HG03060 (cell line): ENCODE measurements at regions not wholly inside any gene's neighbourhood (a gene's known extent, or its start where the extent isn't known, plus 50 kb on each side); places are given as distances from the start of the nearest gene placed in this dataset.
A peak's percentile ranks its signal among the peaks of the same experiment; 100 is the strongest.
"Not testable (repeated sequence)": the region's sequence is repeated elsewhere in the genome, so short reads cannot be mapped to it uniquely, and the experiment has no call there.

Experiments used
- ATAC-seq: cut with Tn5 transposase; IDR thresholded peaks from one replicate; pipeline ENCODE4 v1.9.1; 2021; ENCODE audit warnings: low read depth, moderate number of reproducible peaks; ENCODE audit not compliant: unreplicated experiment

GRCh38 chr7:25069900-25070443, 55.1 kb downstream of the CYCS start:
- no peak for ATAC-seq

GRCh38 chr7:25068502-25069213, 56.4 kb downstream of the CYCS start:
- ATAC-seq: no peak

GRCh38 chr7:25067726-25068501, 57.1 kb downstream of the CYCS start:
- no peak for ATAC-seq

- ATAC-seq: no peak
Measured at GRCh38 chr7:25066253-25066652, 58.8 kb downstream of the CYCS start.

GRCh38 chr7:25062380-25062779, 62.7 kb downstream of the CYCS start:
- ATAC-seq: no peak

- no peak for ATAC-seq
Measured at GRCh38 chr7:25060487-25061055, 64.5 kb downstream of the CYCS start.

- no peak for ATAC-seq
Measured at GRCh38 chr7:25059576-25059975, 65.5 kb downstream of the CYCS start.

GRCh38 chr7:25056368-25056767, 68.7 kb downstream of the CYCS start:
- ATAC-seq: no peak

- no peak for ATAC-seq
Measured at GRCh38 chr7:25055520-25056220, 69.4 kb downstream of the CYCS start.

- no peak for ATAC-seq
Measured at GRCh38 chr7:25054819-25055519, 70.1 kb downstream of the CYCS start.

GRCh38 chr7:25050223-25050622, 70.2 kb upstream of the OSBPL3 start:
- no peak for ATAC-seq

GRCh38 chr7:25048444-25048834, 68.5 kb upstream of the OSBPL3 start:
- ATAC-seq: no peak

GRCh38 chr7:25047571-25048443, 67.8 kb upstream of the OSBPL3 start:
- ATAC-seq: not testable (repeated sequence)

GRCh38 chr7:25037325-25037724, 57.3 kb upstream of the OSBPL3 start:
- no peak for ATAC-seq

GRCh38 chr7:25035274-25035673, 55.3 kb upstream of the OSBPL3 start:
- no peak for ATAC-seq

- no peak for ATAC-seq
Measured at GRCh38 chr7:25034136-25034535, 54.2 kb upstream of the OSBPL3 start.

- no peak for ATAC-seq
Measured at GRCh38 chr7:25032774-25033743, 53.1 kb upstream of the OSBPL3 start.

GRCh38 chr7:25031432-25031831, 51.5 kb upstream of the OSBPL3 start:
- ATAC-seq: peak; percentile 20
